Peyer's patch (tissue), 4 donors: ENCODE measurements at regions not wholly inside any gene's neighbourhood (a gene's known extent, or its start where the extent isn't known, plus 50 kb on each side); places are given as distances from the start of the nearest gene placed in this dataset.

ENCODE experiments used
- DNase-seq, 3 donors: peaks; one replicate each; pipeline ENCODE4 v3.0.0-alpha.2; 2017 to 2019
- H3K27ac ChIP-seq, 4 donors: fragments of 200-600 bp; sonication (generic); one replicate each; pipeline ENCODE4 v1.5.1; 2016 to 2019
- H3K27me3 ChIP-seq, 2 donors: fragments of 200-600 bp; sonication (generic); one replicate each; pipeline ENCODE4 v1.5.1; 2019
- H3K36me3 ChIP-seq, 3 donors: fragments of 200-600 bp; sonication (generic); one replicate each; pipeline ENCODE4 v1.5.1; 2016 to 2019
- H3K4me1 ChIP-seq, 4 donors: fragments of 200-600 bp; sonication (generic); one replicate each; pipeline ENCODE4 v1.5.1; 2016 to 2019
- H3K4me3 ChIP-seq, 4 donors: fragments of 200-600 bp; sonication (generic); 1 replicate in 3 of 4; 2 replicates in 1 of 4; pipeline ENCODE4 v1.5.1; 2016 to 2019; ENCODE audit warnings: mild to moderate bottlenecking in 1 of 4
- H3K9me3 ChIP-seq, 4 donors: fragments of 200-600 bp; sonication (generic); one replicate each; pipeline ENCODE4 v1.5.1; 2016 to 2019; ENCODE audit warnings: mild to moderate bottlenecking in 1 of 4
- CTCF ChIP-seq, 6 experiments: fragments of 450-650 bp in 4 of 6; fragments of 200-600 bp in 2 of 6; sonication (generic) in 1 of 6; IDR thresholded peaks; one replicate each; pipeline ENCODE4 v1.5.1; 2017 to 2019; ENCODE audit warnings: antibody characterized with exemption in 6 of 6, mild to moderate bottlenecking in 3 of 6, moderate library complexity in 1 of 6
- POLR2A ChIP-seq, 2 donors: fragments of 450-650 bp; IDR thresholded peaks; one replicate each; pipeline ENCODE4 v1.5.1; 2017; ENCODE audit warnings: antibody characterized with exemption in 2 of 2, mild to moderate bottlenecking in 2 of 2, moderate library complexity in 2 of 2

DNA sequence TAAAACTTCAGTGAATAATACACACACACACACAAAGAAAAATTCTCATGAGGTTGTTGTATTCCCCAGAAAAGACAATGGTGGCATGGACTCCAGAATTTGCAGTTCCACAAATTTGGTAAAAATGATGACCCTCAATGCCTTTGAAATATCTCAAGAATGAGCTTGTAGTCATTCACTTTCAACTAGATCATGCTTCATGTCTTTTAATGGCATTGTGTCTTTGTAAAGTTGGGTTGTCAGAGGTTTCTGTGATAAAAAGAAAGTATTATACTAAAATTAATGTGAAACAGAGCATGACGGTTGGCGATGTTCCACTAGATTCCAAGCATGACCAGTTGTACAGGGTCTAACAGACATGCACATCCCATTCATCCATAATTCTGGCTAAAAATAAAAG, 685.0 kb upstream of the FRG1 start:
- no peak for DNase-seq
- Histone ChIP-seq H3K9me3 (no peaks in the 10 kb centered on the region), H3K27me3 (no peaks in the 10 kb centered on the region), H3K4me1 (no peaks in the 10 kb centered on the region), H3K27ac (no peak overlapping the region), H3K36me3 (no peaks in the 10 kb centered on the region), H3K4me3 (no peak overlapping the region)
- TF ChIP-seq POLR2A (IDR thresholded peaks at IDR 0.05) (no peak), CTCF (IDR thresholded peaks at IDR 0.05) (no peak)

- no peak overlapping the region for H3K4me3 ChIP-seq
- no peak overlapping the region for H3K27ac ChIP-seq
- TF ChIP-seq POLR2A (IDR thresholded peaks at IDR 0.05) (no peak), CTCF (IDR thresholded peaks at IDR 0.05) (no peak)
- H3K27me3 ChIP-seq = no peaks in the 10 kb centered on the region
- H3K4me1 ChIP-seq = no peaks in the 10 kb centered on the region
- no peak for DNase-seq
- H3K9me3 ChIP-seq = no peaks in the 10 kb centered on the region
- H3K36me3 ChIP-seq = no peaks in the 10 kb centered on the region
These were observed 679.2 kb upstream of the FRG1 start for GRCh38 chr4:189261475-189261874.

DNA sequence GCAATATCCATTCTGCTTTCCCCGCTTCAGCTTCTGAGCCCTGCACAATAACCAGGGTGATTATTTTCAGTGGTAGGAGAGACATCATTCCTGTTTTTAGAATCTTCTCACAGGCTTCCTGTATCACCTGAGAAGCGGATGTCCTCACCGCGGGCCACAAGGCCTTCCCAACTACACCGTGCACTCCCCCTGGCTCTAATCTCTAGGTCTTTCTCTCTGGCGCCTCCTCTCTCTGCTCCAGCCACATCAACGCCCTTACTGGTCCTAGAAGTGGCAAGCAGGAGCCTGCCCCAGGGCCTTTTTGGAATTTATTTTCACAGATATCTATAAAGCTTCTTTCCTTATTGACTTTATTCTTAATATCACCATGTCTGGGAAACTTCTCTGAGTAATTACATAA, 675.2 kb upstream of the FRG1 start:
- H3K27ac ChIP-seq = no peak overlapping the region
- DNase-seq = no peak
- H3K4me1 ChIP-seq = no peaks in the 10 kb centered on the region
- TF ChIP-seq POLR2A (IDR thresholded peaks at IDR 0.05) (no peak), CTCF (IDR thresholded peaks at IDR 0.05) (no peak)
- no peaks in the 10 kb centered on the region for H3K36me3 ChIP-seq
- no peak overlapping the region for H3K4me3 ChIP-seq
- H3K9me3 ChIP-seq = no peaks in the 10 kb centered on the region
- no peaks in the 10 kb centered on the region for H3K27me3 ChIP-seq

DNA sequence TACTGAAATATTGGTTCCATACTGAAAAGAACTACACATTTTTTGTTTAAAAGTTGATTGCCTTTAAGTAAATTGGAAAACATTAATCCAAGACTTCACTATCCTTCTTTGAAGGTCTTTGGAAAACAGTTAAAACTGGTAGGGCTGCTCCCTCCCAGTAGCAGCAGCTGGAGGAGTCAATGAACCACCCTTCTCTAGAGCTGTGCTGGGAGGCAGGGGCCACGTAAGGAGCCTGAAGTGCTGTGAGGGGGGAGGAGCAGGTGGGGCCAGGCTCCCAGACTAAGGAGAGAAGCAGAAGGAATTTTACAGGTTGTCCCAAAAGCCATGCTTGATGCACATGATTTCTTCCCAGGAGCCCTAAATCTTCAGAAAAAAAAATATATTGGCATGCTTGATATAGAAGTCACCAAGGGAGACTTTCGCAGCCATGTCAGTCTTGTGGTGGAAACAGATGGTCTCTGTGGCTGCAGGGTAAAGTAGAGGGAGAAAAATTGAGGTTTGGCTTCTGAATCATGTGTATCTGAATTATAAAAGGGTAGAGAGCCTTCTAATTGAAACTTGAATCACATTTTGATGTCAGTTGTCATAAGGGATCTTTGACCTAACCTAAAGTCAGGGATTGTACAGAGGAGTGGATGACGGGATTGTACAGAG, 673.2 kb upstream of the FRG1 start:
- H3K4me1 ChIP-seq = no peaks in the 10 kb centered on the region
- H3K27ac ChIP-seq = no peak overlapping the region
- H3K27me3 ChIP-seq = no peaks in the 10 kb centered on the region
- no peaks in the 10 kb centered on the region for H3K9me3 ChIP-seq
- TF ChIP-seq POLR2A (IDR thresholded peaks at IDR 0.05) (no peak), CTCF (IDR thresholded peaks at IDR 0.05) (no peak)
- DNase-seq = no peak
- H3K36me3 ChIP-seq = no peaks in the 10 kb centered on the region
- no peak overlapping the region for H3K4me3 ChIP-seq

DNA sequence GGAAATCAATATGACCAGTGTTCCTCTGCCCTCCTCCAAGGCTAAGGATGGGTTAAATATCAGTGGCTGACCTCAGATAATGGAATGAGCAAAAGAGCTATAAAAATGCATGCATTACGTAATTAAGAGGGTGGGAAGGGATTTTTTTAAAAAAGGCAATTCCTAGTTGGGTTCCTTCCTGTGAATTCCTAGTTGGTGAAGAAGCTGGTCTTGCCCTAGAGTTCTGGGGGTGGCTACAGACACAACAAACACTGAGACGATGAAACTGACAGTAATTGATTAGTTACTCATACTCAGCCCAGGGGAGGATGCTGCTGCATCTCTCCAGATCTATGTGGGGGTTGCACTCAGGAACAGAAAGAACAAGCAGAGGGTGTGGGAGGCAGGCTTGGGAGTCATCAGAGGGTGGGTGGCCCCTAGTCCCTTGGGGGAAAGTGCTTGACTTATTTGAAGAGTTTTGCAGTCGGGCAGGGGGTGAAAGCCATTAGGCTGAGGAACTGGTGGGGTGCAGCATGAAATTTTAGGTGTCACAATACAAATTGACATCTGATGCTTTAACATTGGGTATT, 662.0 kb upstream of the FRG1 start:
- Histone ChIP-seq H3K27me3 (no peaks in the 10 kb centered on the region), H3K27ac (no peak overlapping the region), H3K4me3 (no peak overlapping the region), H3K4me1 (no peaks in the 10 kb centered on the region), H3K36me3 (no peaks in the 10 kb centered on the region), H3K9me3 (no peaks in the 10 kb centered on the region)
- DNase-seq = no peak
- TF ChIP-seq POLR2A (IDR thresholded peaks at IDR 0.05) (no peak), CTCF (IDR thresholded peaks at IDR 0.05) (no peak)
